ENCODE measurements at regions not wholly inside any gene's neighbourhood (a gene's known extent, or its start where the extent isn't known, plus 50 kb on each side); places are given as distances from the start of the nearest gene placed in this dataset.

- no peak for TF ChIP-seq ATF3 (IDR thresholded peaks at IDR 0.05; ENCODE audit: insufficient read depth, low read depth, low read length)
- TF ChIP-seq CTCF (IDR thresholded peaks at IDR 0.05; ENCODE audit: control extremely low read depth in 1 of 3, insufficient read depth in 1 of 3, low read depth in 1 of 3, low read length in 3 of 3), result no peak
- no peak for TF ChIP-seq POLR2A (IDR thresholded peaks at IDR 0.05; ENCODE audit: control extremely low read depth in 1 of 2, low read depth in 2 of 2, low read length in 2 of 2)
- no peak for TF ChIP-seq SP1 (IDR thresholded peaks at IDR 0.05; ENCODE audit: low read depth, low read length)
- TF ChIP-seq EP300 (IDR thresholded peaks at IDR 0.05; ENCODE audit: borderline replicate concordance in 1 of 2, low read depth in 2 of 2, low read length in 2 of 2), result no peak
- no peak for TF ChIP-seq SUZ12 (IDR thresholded peaks at IDR 0.05; ENCODE audit: low read length)
- TF ChIP-seq RBBP5 (IDR thresholded peaks at IDR 0.05; ENCODE audit: borderline replicate concordance, low read depth, low read length), result no peak
- no peak for TF ChIP-seq RAD21 (IDR thresholded peaks at IDR 0.05 in 1 of 2, conservative IDR thresholded peaks at IDR 0.05 in 1 of 2; ENCODE audit: low read depth in 2 of 2, low read length in 2 of 2)
- TF ChIP-seq CEBPB (IDR thresholded peaks at IDR 0.05; ENCODE audit: low read depth, low read length), result no peak
- TF ChIP-seq ZNF274 (IDR thresholded peaks at IDR 0.05; ENCODE audit: borderline replicate concordance, extremely low read depth, low read length), result no peak
- TF ChIP-seq RNF2 (IDR thresholded peaks at IDR 0.05; ENCODE audit: borderline replicate concordance, low read depth, low read length, missing control alignments, poor library complexity, severe bottlenecking), result no peak
- no peak for TF ChIP-seq KDM4A (IDR thresholded peaks at IDR 0.05; ENCODE audit: low read depth, low read length, severe bottlenecking)
- TF ChIP-seq BRCA1 (IDR thresholded peaks at IDR 0.05; ENCODE audit: low read depth, low read length), result no peak
Observed at GRCh38 chr5:42951293-42951840, 88.8 kb downstream of the ANXA2R start.
